ENCODE measurements at regions not wholly inside any gene's neighbourhood (a gene's known extent, or its start where the extent isn't known, plus 50 kb on each side); places are given as distances from the start of the nearest gene placed in this dataset.

GRCh38 chr13:76519685-76520084, 366.5 kb downstream of the KCTD12 start:
- WGBS, 2 donors, result 82 to 91% methylated on average over 7 of the region's 7 CpGs
- Histone ChIP-seq H3K36me3 (no peaks in the 10 kb centered on the region), H3K27me3 (no peaks in the 10 kb centered on the region), H3K9me3 (no peaks in the 10 kb centered on the region), H3K4me1 (no peaks in the 10 kb centered on the region), H3K27ac (no peak overlapping the region), H3K4me3 (no peak overlapping the region)
- no peak for TF ChIP-seq POLR2A (IDR thresholded peaks at IDR 0.05)
- no peak for TF ChIP-seq EP300 (IDR thresholded peaks at IDR 0.05)
- intact Hi-C loops (cut with DNase I), result no loop called here
- no peak for DNase-seq

GRCh38 chr13:76516586-76516985, 369.6 kb downstream of the KCTD12 start:
- H3K27me3 ChIP-seq, result no peaks in the 10 kb centered on the region
- no peaks in the 10 kb centered on the region for H3K9me3 ChIP-seq
- intact Hi-C loops (cut with DNase I), result no loop called here
- DNase-seq, result no peak
- no peak overlapping the region for H3K4me3 ChIP-seq
- no peaks in the 10 kb centered on the region for H3K36me3 ChIP-seq
- no peaks in the 10 kb centered on the region for H3K4me1 ChIP-seq
- TF ChIP-seq POLR2AphosphoS5 (IDR thresholded peaks at IDR 0.05) (no peak), EP300 (IDR thresholded peaks at IDR 0.05) (no peak), CTCF (IDR thresholded peaks at IDR 0.05) (no peak), POLR2A (IDR thresholded peaks at IDR 0.05) (no peak)
- H3K27ac ChIP-seq, result no peak overlapping the region

- Histone ChIP-seq H3K9me3 (no peaks in the 10 kb centered on the region), H3K4me1 (no peaks in the 10 kb centered on the region), H3K27me3 (no peaks in the 10 kb centered on the region), H3K36me3 (no peaks in the 10 kb centered on the region), H3K27ac (no peak overlapping the region), H3K4me3 (no peak overlapping the region)
- 80 to 81% methylated on average over 1 of the region's 1 CpG for whole genome bisulfite sequencing, 2 donors
- intact Hi-C loops (cut with DNase I), result no loop called here
- no peak for DNase-seq
- TF ChIP-seq POLR2AphosphoS5 (IDR thresholded peaks at IDR 0.05) (no peak), CTCF (IDR thresholded peaks at IDR 0.05) (no peak), POLR2A (IDR thresholded peaks at IDR 0.05) (no peak), EP300 (IDR thresholded peaks at IDR 0.05) (no peak)
Observed at GRCh38 chr13:76516013-76516412, 370.2 kb downstream of the KCTD12 start.

GRCh38 chr13:76512721-76513145, 373.5 kb downstream of the KCTD12 start:
- Histone ChIP-seq H3K36me3 (no peaks in the 10 kb centered on the region), H3K9me3 (no peaks in the 10 kb centered on the region), H3K4me3 (no peak overlapping the region), H3K4me1 (no peaks in the 10 kb centered on the region), H3K27ac (no peak overlapping the region), H3K27me3 (no peaks in the 10 kb centered on the region)
- TF ChIP-seq POLR2A (IDR thresholded peaks at IDR 0.05) (no peak), EP300 (IDR thresholded peaks at IDR 0.05) (no peak), CTCF (IDR thresholded peaks at IDR 0.05) (no peak), POLR2AphosphoS5 (IDR thresholded peaks at IDR 0.05) (peak in 3 of 4 donors; percentile 20 to 58 (median 50))
- no peak for DNase-seq
- intact Hi-C loops (cut with DNase I), result no loop called here
- 47 to 64% methylated on average over 1 of the region's 1 CpG for WGBS, 2 donors

GRCh38 chr13:76505437-76505836, 380.8 kb downstream of the KCTD12 start:
- TF ChIP-seq EP300 (IDR thresholded peaks at IDR 0.05) (no peak), POLR2A (IDR thresholded peaks at IDR 0.05) (no peak), CTCF (IDR thresholded peaks at IDR 0.05) (no peak), POLR2AphosphoS5 (IDR thresholded peaks at IDR 0.05) (no peak)
- H3K27me3 ChIP-seq, result no peaks in the 10 kb centered on the region
- H3K4me1 ChIP-seq, result no peaks in the 10 kb centered on the region
- H3K27ac ChIP-seq, result no peak overlapping the region
- no peak for DNase-seq
- H3K36me3 ChIP-seq, result no peaks in the 10 kb centered on the region
- WGBS, 2 donors, result 29 to 77% methylated on average over 3 of the region's 3 CpGs
- intact Hi-C loops (cut with DNase I), result no loop called here
- no peak overlapping the region for H3K4me3 ChIP-seq
- H3K9me3 ChIP-seq, result no peaks in the 10 kb centered on the region

Measured in sigmoid colon (tissue), 6 donors.